ENCODE measurements at regions not wholly inside any gene's neighbourhood (a gene's known extent, or its start where the extent isn't known, plus 50 kb on each side); places are given as distances from the start of the nearest gene placed in this dataset.

DNA sequence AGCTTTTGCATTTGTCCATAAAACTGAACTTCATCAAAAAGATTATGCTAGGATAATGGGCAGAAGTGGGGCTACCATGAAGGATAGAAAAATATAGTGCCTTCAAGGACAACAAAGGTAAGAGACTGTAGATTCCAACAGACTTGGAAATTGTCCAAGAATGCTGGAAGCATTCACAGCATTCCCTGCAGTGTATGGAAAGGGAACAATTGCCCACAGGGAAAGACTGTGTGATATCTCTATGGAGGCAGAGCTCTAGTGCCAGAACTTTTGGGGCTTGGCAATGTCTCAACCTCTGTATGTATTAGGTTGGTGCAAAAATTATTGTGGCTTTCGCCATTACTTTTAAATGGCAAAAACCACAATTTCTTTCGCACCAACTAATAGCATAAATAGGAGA is 1598.8 kb upstream of the MIR17HG start:
- TF ChIP-seq, protein P1, sequence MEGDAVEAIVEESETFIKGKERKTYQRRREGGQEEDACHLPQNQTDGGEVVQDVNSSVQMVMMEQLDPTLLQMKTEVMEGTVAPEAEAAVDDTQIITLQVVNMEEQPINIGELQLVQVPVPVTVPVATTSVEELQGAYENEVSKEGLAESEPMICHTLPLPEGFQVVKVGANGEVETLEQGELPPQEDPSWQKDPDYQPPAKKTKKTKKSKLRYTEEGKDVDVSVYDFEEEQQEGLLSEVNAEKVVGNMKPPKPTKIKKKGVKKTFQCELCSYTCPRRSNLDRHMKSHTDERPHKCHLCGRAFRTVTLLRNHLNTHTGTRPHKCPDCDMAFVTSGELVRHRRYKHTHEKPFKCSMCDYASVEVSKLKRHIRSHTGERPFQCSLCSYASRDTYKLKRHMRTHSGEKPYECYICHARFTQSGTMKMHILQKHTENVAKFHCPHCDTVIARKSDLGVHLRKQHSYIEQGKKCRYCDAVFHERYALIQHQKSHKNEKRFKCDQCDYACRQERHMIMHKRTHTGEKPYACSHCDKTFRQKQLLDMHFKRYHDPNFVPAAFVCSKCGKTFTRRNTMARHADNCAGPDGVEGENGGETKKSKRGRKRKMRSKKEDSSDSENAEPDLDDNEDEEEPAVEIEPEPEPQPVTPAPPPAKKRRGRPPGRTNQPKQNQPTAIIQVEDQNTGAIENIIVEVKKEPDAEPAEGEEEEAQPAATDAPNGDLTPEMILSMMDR (conservative IDR thresholded peaks at IDR 0.05): no peak
- H3K9me3 Mint-ChIP-seq: no peaks in the 10 kb centered on the region
- no peak overlapping the region for H3K4me3 Mint-ChIP-seq
- DNase-seq (ENCODE audit: low read depth, low spot score): no peak
- H3K36me3 Mint-ChIP-seq (ENCODE audit: low read depth): no peaks in the 10 kb centered on the region
- H3K4me1 Mint-ChIP-seq: peaks cover 9% of the 10 kb centered on the region
- H3K27ac Mint-ChIP-seq (ENCODE audit: unreplicated experiment): no peak overlapping the region
- H3K27me3 Mint-ChIP-seq (ENCODE audit: low read depth): no peaks in the 10 kb centered on the region

DNA sequence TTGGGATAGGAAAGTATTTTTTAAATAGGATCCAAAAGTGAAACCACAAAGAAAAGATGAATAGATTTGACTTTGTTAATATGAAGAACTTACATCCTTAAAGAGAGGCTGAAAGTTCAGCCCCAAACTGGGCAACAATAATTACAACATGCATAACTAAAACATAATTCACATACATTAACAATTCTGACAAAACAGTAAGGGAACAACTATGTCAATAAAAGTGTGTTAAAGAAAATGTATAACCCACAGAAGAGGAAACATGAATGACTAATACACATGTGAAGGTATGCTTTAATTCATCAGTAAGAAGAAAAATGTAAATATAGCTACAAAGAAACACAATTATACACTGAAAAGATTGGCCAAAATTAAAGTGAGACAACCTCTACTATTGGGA is 1597.6 kb upstream of the MIR17HG start:
- Mint-ChIP-seq H3K9me3 (no peaks in the 10 kb centered on the region), H3K27me3 (ENCODE audit: low read depth) (no peaks in the 10 kb centered on the region), H3K36me3 (ENCODE audit: low read depth) (no peaks in the 10 kb centered on the region), H3K27ac (ENCODE audit: unreplicated experiment) (no peak overlapping the region), H3K4me3 (no peak overlapping the region), H3K4me1 (peaks cover 9% of the 10 kb centered on the region)
- no peak for DNase-seq (ENCODE audit: low read depth, low spot score)
- TF ChIP-seq, protein P1 (conservative IDR thresholded peaks at IDR 0.05): no peak

DNA sequence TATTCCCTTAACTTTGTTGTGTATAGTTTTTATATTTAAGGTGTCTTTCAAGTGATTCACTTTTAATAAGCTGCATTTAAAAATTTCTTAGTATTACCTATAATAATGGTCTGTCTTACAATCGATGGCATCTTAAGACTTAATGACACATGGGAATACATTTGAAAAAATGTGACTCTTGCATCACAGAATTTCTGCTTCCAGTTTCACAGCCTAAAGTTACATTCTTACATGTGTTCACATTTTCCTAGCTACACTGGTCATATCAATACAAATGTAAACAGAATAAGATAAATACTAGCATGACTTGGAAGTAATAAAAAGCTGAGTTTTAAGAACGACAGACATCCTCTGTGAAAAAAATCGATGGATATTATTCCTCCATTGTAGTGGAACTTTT is 1597.1 kb upstream of the MIR17HG start:
- DNase-seq (ENCODE audit: low read depth, low spot score): no peak
- no peaks in the 10 kb centered on the region for H3K27me3 Mint-ChIP-seq (ENCODE audit: low read depth)
- no peak overlapping the region for H3K4me3 Mint-ChIP-seq
- no peaks in the 10 kb centered on the region for H3K9me3 Mint-ChIP-seq
- no peaks in the 10 kb centered on the region for H3K36me3 Mint-ChIP-seq (ENCODE audit: low read depth)
- no peak overlapping the region for H3K27ac Mint-ChIP-seq (ENCODE audit: unreplicated experiment)
- peaks cover 9% of the 10 kb centered on the region for H3K4me1 Mint-ChIP-seq
- TF ChIP-seq, protein P1 (conservative IDR thresholded peaks at IDR 0.05): no peak

DNA sequence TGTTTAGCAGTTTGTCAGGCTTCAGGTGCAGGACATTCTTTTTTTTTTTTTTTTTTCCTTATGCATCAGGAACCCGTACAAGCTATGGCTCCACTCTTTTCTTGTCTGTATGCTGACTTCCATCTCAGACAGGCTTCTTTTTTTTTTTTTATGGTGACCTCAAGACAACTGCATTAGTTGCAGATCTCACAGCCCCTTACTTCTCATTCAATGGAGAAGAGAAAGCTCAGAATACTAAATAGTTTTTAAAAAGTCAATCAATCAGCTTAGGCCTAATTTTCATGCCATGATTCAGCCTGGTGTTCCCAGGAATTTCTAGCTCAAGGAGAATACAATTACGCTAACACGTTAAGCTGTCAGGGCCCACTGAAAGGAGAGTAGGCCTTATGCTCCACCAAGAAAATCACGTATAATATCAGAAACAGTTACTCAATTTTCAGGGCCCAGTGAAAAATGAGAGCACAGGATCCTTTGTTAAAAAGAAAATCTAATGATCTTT is 1596.0 kb upstream of the MIR17HG start:
- no peak overlapping the region for H3K27ac Mint-ChIP-seq (ENCODE audit: unreplicated experiment)
- no peaks in the 10 kb centered on the region for H3K27me3 Mint-ChIP-seq (ENCODE audit: low read depth)
- TF ChIP-seq, protein P1 (conservative IDR thresholded peaks at IDR 0.05): no peak
- peaks cover 8% of the 10 kb centered on the region for H3K9me3 Mint-ChIP-seq
- H3K4me3 Mint-ChIP-seq: no peak overlapping the region
- H3K36me3 Mint-ChIP-seq (ENCODE audit: low read depth): peaks cover 6% of the 10 kb centered on the region
- no peak for DNase-seq (ENCODE audit: low read depth, low spot score)
- peaks cover 9% of the 10 kb centered on the region for H3K4me1 Mint-ChIP-seq

DNA sequence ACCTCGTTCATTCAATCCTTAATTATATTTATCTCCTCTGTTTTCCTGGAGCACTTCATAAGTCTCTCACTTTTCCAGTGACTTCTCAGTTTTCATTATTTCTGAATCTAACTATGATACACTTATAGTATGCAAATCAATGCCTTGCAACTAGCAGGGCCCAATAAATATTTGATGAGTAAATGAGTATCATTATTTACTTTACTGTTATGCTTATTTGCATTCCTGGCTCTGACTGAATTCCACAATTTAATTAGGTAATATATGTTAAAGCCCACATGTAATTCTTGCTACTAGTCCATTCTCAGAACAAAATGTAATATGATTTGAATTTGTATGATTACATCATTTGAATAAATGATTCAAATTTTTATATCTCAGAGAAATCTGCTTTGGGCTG is 1595.1 kb upstream of the MIR17HG start:
- no peak overlapping the region for H3K27ac Mint-ChIP-seq (ENCODE audit: unreplicated experiment)
- H3K4me1 Mint-ChIP-seq: peaks cover 9% of the 10 kb centered on the region
- TF ChIP-seq, protein P1 (conservative IDR thresholded peaks at IDR 0.05): no peak
- no peak for DNase-seq (ENCODE audit: low read depth, low spot score)
- H3K36me3 Mint-ChIP-seq (ENCODE audit: low read depth): peaks cover 6% of the 10 kb centered on the region
- peaks cover 9% of the 10 kb centered on the region for H3K9me3 Mint-ChIP-seq
- H3K27me3 Mint-ChIP-seq (ENCODE audit: low read depth): no peaks in the 10 kb centered on the region
- no peak overlapping the region for H3K4me3 Mint-ChIP-seq
